Spleen (tissue), 11 donors: ENCODE measurements at regions not wholly inside any gene's neighbourhood (a gene's known extent, or its start where the extent isn't known, plus 50 kb on each side); places are given as distances from the start of the nearest gene placed in this dataset.

Source experiments
- DNase-seq: peaks from one replicate; pipeline ENCODE4 v3.0.0-alpha.2; 2020
- H3K27ac ChIP-seq, 8 donors: fragments of 200-600 bp; sonication (generic) in 7 of 8; 1 replicate in 4 of 8; 2 replicates in 4 of 8; pipeline versions ENCODE4 v1.5.0 to v1.8.0; 2016 to 2021; ENCODE audit warnings: inconsistent platforms in 4 of 8, mild to moderate bottlenecking in 4 of 8, moderate library complexity in 1 of 8
- H3K27me3 ChIP-seq, 7 donors: fragments of 200-600 bp; sonication (generic) in 6 of 7; replicated peaks in 1 of 7; 1 replicate in 4 of 7; 2 replicates in 3 of 7; pipeline versions ENCODE4 v1.5.0 to v1.8.0; 2016 to 2021; ENCODE audit warnings: inconsistent platforms in 3 of 7, mild to moderate bottlenecking in 1 of 7
- H3K36me3 ChIP-seq, 6 donors: fragments of 200-600 bp; sonication (generic) in 5 of 6; 1 replicate in 4 of 6; 2 replicates in 2 of 6; pipeline versions ENCODE4 v1.5.0 to v1.8.0; 2016 to 2021; ENCODE audit warnings: inconsistent platforms in 2 of 6
- H3K4me1 ChIP-seq, 6 donors: fragments of 200-600 bp; sonication (generic) in 5 of 6; 1 replicate in 3 of 6; 2 replicates in 3 of 6; pipeline versions ENCODE4 v1.5.0 to v1.8.0; 2016 to 2021; ENCODE audit warnings: inconsistent platforms in 3 of 6
- H3K4me3 ChIP-seq, 8 donors: fragments of 200-600 bp; sonication (generic) in 7 of 8; 1 replicate in 4 of 8; 2 replicates in 4 of 8; pipeline versions ENCODE4 v1.5.0 to v1.8.0; 2016 to 2021; ENCODE audit warnings: inconsistent platforms in 4 of 8, mild to moderate bottlenecking in 4 of 8, moderate library complexity in 2 of 8
- H3K9me3 ChIP-seq, 8 donors: fragments of 200-600 bp; sonication (generic) in 7 of 8; 1 replicate in 4 of 8; 2 replicates in 4 of 8; pipeline versions ENCODE4 v1.5.0 to v1.8.0; 2016 to 2021; ENCODE audit warnings: inconsistent platforms in 4 of 8
- CTCF ChIP-seq, 11 experiments: fragments of 200-600 bp in 7 of 11; fragments of 450-650 bp in 4 of 11; sonication (generic) in 4 of 11; IDR thresholded peaks in 8 of 11; conservative IDR thresholded peaks in 3 of 11; 1 replicate in 7 of 11; 2 replicates in 4 of 11; pipeline versions ENCODE4 v1.4.0 to v1.8.0; 2016 to 2021; ENCODE audit warnings: antibody characterized with exemption in 11 of 11, inconsistent platforms in 4 of 11, mild to moderate bottlenecking in 1 of 11
- POLR2A ChIP-seq, 3 donors: fragments of 450-650 bp; IDR thresholded peaks; one replicate each; pipeline ENCODE4 v1.5.1; 2017; ENCODE audit warnings: antibody characterized with exemption in 3 of 3, mild to moderate bottlenecking in 1 of 3
- POLR2AphosphoS5 ChIP-seq, 3 donors: sonication (generic); formaldehyde crosslinking; IDR thresholded peaks; one replicate each; pipeline ENCODE4 v1.5.1; 2017; ENCODE audit warnings: antibody characterized with exemption in 3 of 3
- WGBS, 5 donors: extraction: QIAGEN DNeasy Blood & Tissue Kit in 3 of 5; methylation state at CpG; one replicate each; pipeline versions ENCODE4 v1.1.5 to v1.1.7; 2013 to 2018; 5-methylcytosine and 5-hydroxymethylcytosine counted together
- intact Hi-C: fragments of 100-400 bp; cut with DNase I; formaldehyde crosslinking; loops from one replicate; pipeline ENCODE4 v1.15.0; 2023; ENCODE audit warnings: low total_unique reads
- donor health status: healthy with polysubstance abuse.
- donor health status: DM: no; HTN: no; CAD: no; lungs with moderate emphysema.
- donor health status: DM: no; HTN: no; CAD: no.
- donor health status: Bipolar disorder and iron deficiency.
- donor health status: healthy.
- donor health status: DM: no; HTN: no; CAD: no.
- donor health status: DM: yes; HTN: yes; CAD: no.

DNA sequence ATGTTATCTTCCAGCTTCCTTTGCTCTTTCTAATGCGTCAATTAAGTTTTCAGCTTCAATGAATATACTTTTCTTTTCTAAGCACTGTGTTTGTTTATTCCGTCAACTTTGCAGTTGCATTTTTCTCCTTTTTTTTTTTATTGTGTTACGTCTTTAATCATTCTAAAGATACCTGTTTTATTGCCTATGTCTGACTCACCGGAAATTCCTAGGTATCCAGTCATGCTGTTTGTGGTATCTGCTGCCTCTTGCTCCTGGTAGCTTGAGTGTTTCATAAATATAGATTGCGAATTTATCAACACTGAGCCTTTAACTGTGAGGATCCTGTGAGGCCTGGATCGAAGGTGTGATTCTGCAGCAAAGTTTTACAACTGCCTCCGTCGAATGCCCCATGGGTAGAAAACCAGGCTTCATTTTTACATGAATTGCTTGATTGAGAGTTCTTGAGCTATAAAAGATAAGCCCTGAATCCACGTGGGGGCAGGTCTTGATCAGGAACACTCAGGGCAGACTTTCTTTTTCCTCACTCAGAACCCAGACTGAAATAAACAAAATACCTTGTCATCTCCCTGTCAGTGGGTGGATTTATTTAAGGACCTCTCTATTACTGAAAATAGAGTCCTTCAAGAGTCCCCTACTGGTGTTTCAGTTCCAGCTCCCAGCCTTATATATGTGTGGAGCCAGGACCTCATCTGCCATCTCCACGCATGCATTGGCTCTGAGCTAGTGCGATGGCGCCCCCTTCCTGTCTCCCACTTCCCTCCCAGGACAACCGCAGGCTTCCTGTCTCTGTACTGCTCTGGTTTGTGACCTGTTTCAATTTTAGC lies 60.1 kb upstream of the LRRC1 start:
- no peak for DNase-seq
- H3K9me3 ChIP-seq = no peaks in the 10 kb centered on the region
- H3K36me3 ChIP-seq = no peaks in the 10 kb centered on the region
- H3K4me3 ChIP-seq = no peak overlapping the region
- TF ChIP-seq CTCF (IDR thresholded peaks at IDR 0.05 in 8 of 11, conservative IDR thresholded peaks at IDR 0.05 in 3 of 11) = peak in 4 of 11 experiments; percentile 12 to 35 (median 18)
- TF ChIP-seq POLR2AphosphoS5 (IDR thresholded peaks at IDR 0.05) = no peak
- 59 to 64% (median 62%) methylated on average over 13 of the region's 13 CpGs for WGBS, 5 donors
- H3K27ac ChIP-seq = no peak overlapping the region
- no peaks in the 10 kb centered on the region for H3K27me3 ChIP-seq
- intact Hi-C loops = no loop called here
- peaks cover 0 to 14% (median 5%) of the 10 kb centered on the region in 6 donors for H3K4me1 ChIP-seq

GRCh38 chr6:53731866-53732636 lies 62.8 kb upstream of the LRRC1 start:
- no peaks in the 10 kb centered on the region for H3K9me3 ChIP-seq
- intact Hi-C loops = no loop called here
- no peak for DNase-seq
- no peak overlapping the region for H3K4me3 ChIP-seq
- no peaks in the 10 kb centered on the region for H3K36me3 ChIP-seq
- no peaks in the 10 kb centered on the region for H3K27me3 ChIP-seq
- 65 to 77% (median 67%) methylated on average over 5 of the region's 5 CpGs for WGBS, 5 donors
- H3K27ac ChIP-seq = no peak overlapping the region
- TF ChIP-seq CTCF (IDR thresholded peaks at IDR 0.05 in 8 of 11, conservative IDR thresholded peaks at IDR 0.05 in 3 of 11) = no peak
- no peak for TF ChIP-seq POLR2A (IDR thresholded peaks at IDR 0.05)
- no peak for TF ChIP-seq POLR2AphosphoS5 (IDR thresholded peaks at IDR 0.05)
- H3K4me1 ChIP-seq = peaks cover 0 to 21% (median 8%) of the 10 kb centered on the region in 6 donors

GRCh38 chr6:53730767-53731166 lies 64.0 kb upstream of the LRRC1 start:
- Histone ChIP-seq H3K27me3 (peaks cover 0 to 4% (median 0%) of the 10 kb centered on the region in 7 donors), H3K4me1 (peaks cover 0 to 21% (median 12%) of the 10 kb centered on the region in 6 donors), H3K4me3 (no peak overlapping the region), H3K27ac (no peak overlapping the region), H3K36me3 (no peaks in the 10 kb centered on the region), H3K9me3 (no peaks in the 10 kb centered on the region)
- TF ChIP-seq POLR2AphosphoS5 (IDR thresholded peaks at IDR 0.05) (no peak), POLR2A (IDR thresholded peaks at IDR 0.05) (no peak), CTCF (IDR thresholded peaks at IDR 0.05 in 8 of 11, conservative IDR thresholded peaks at IDR 0.05 in 3 of 11) (no peak)
- intact Hi-C loops = no loop called here
- no peak for DNase-seq
